Endothelial cell of umbilical vein (primary cell): ENCODE measurements at regions not wholly inside any gene's neighbourhood (a gene's known extent, or its start where the extent isn't known, plus 50 kb on each side); places are given as distances from the start of the nearest gene placed in this dataset.

ENCODE experiments used
- CTCF ChIP-seq, 2 donors: IDR thresholded peaks; 1 replicate in 1 of 2; 2 replicates in 1 of 2; pipeline ENCODE4 v1.5.1; 2011; ENCODE audit warnings: low read length in 2 of 2, mild to moderate bottlenecking in 2 of 2, moderate library complexity in 2 of 2, control low read depth in 1 of 2, inconsistent platforms in 1 of 2, low read depth in 1 of 2; ENCODE audit not compliant: insufficient read depth in 1 of 2; ENCODE audit errors: extremely low read depth in 1 of 2
- EZH2 ChIP-seq: IDR thresholded peaks from 2 replicates; pipeline ENCODE4 v1.6.1; 2012; ENCODE audit warnings: borderline replicate concordance, low read depth, mild to moderate bottlenecking, moderate library complexity, low read length, inconsistent platforms; ENCODE audit not compliant: severe bottlenecking
- GATA2 ChIP-seq: IDR thresholded peaks from 2 replicates; pipeline ENCODE4 v1.7.0; 2011; ENCODE audit warnings: low read depth, mild to moderate bottlenecking, moderate library complexity, mixed read lengths, low read length; ENCODE audit not compliant: insufficient read length, insufficient read depth
- MAX ChIP-seq: IDR thresholded peaks from 2 replicates; pipeline ENCODE4 v1.6.1; 2011; ENCODE audit not compliant: insufficient read depth, insufficient read length
- POLR2A ChIP-seq: IDR thresholded peaks from 2 replicates; pipeline ENCODE4 v1.6.1; 2012; ENCODE audit warnings: low read depth, mild to moderate bottlenecking, control low read depth, low read length
- POLR2AphosphoS5 ChIP-seq: IDR thresholded peaks from 2 replicates; pipeline ENCODE4 v1.6.1; 2012; ENCODE audit warnings: low read depth, mild to moderate bottlenecking, control low read depth, low read length, moderate library complexity; ENCODE audit not compliant: insufficient read depth

GRCh38 chr4:162841753-162842152 is 324.9 kb downstream of the NAF1 start:
- TF ChIP-seq CTCF (IDR thresholded peaks at IDR 0.05; ENCODE audit: extremely low read depth in 1 of 2, insufficient read depth in 1 of 2, low read depth in 1 of 2, low read length in 2 of 2) (no peak), MAX (no peak), POLR2A (no peak), EZH2 (no peak), POLR2AphosphoS5 (no peak), GATA2 (no peak)
